Caco-2 (cell line): ENCODE measurements at regions not wholly inside any gene's neighbourhood (a gene's known extent, or its start where the extent isn't known, plus 50 kb on each side); places are given as distances from the start of the nearest gene placed in this dataset.

Experiments
- BruUV-seq: library from RNA; stranded (reverse); fragments of 400-500 nt; replicated peaks from 2 replicates; lab custom pipeline; 2021; lab: Mats Ljungman, UMichigan
- CTCF ChIA-PET: fragments of 300-600 bp; sonication (Branson Sonifier 250); formaldehyde crosslinking; loops from one replicate; lab custom pipeline; 2022; ENCODE audit warnings: antibody characterized with exemption; lab: Charles Lee
- POLR2A ChIA-PET: fragments of 300-600 bp; sonication (Branson Sonifier 250); formaldehyde crosslinking; loops from one replicate; lab custom pipeline; 2022; ENCODE audit warnings: antibody characterized with exemption; lab: Charles Lee
- DNase-seq, 2 experiments: peaks; one replicate each; pipeline versions ENCODE4 v3.0.0 to v3.0.0-alpha.2; 2020 to 2022
- H3K27me3 ChIP-seq: replicated peaks from 2 replicates; pipeline ENCODE4 v1.6.0; 2011; ENCODE audit warnings: low read length; ENCODE audit not compliant: control insufficient read depth, insufficient read depth
- H3K36me3 ChIP-seq: 2 replicates; pipeline ENCODE4 v1.5.1; 2011; ENCODE audit warnings: low read length; ENCODE audit not compliant: control insufficient read depth, insufficient read depth
- H3K4me1 ChIP-seq: fragments of 250-450 bp; sonication (Bioruptor Pico); 2 replicates; pipeline ENCODE4 v1.5.1; 2020; ENCODE audit warnings: mild to moderate bottlenecking
- H3K4me3 ChIP-seq: 2 replicates; pipeline ENCODE4 v1.5.1; 2011; ENCODE audit warnings: low read depth, mild to moderate bottlenecking, control low read depth, low read length
- H3K9me3 ChIP-seq: fragments of 250-450 bp; sonication (Bioruptor Pico); 2 replicates; pipeline ENCODE4 v1.5.1; 2020; ENCODE audit warnings: mild to moderate bottlenecking, moderate library complexity
- H3K27ac Mint-ChIP-seq: one replicate; pipeline ENCODE4 v1.8.0; 2022; ENCODE audit warnings: mixed read lengths; ENCODE audit not compliant: unreplicated experiment
- H3K27me3 Mint-ChIP-seq: one replicate; pipeline ENCODE4 v1.8.0; 2022; ENCODE audit warnings: mixed read lengths; ENCODE audit not compliant: insufficient read depth, unreplicated experiment
- H3K36me3 Mint-ChIP-seq: one replicate; pipeline ENCODE4 v1.8.0; 2022; ENCODE audit warnings: mild to moderate bottlenecking, mixed read lengths; ENCODE audit not compliant: insufficient read depth, unreplicated experiment
- H3K4me1 Mint-ChIP-seq: one replicate; pipeline ENCODE4 v1.8.0; 2022; ENCODE audit warnings: low read depth, mixed read lengths; ENCODE audit not compliant: unreplicated experiment
- H3K4me3 Mint-ChIP-seq: one replicate; pipeline ENCODE4 v1.8.0; 2022; ENCODE audit warnings: mild to moderate bottlenecking, moderate library complexity, mixed read lengths; ENCODE audit not compliant: unreplicated experiment
- H3K9me3 Mint-ChIP-seq: one replicate; pipeline ENCODE4 v1.8.0; 2022; ENCODE audit warnings: mixed read lengths; ENCODE audit not compliant: unreplicated experiment
- CTCF ChIP-seq, 2 experiments: fragments of 200-600 bp in 1 of 2; IDR thresholded peaks; 1 replicate in 1 of 2; 2 replicates in 1 of 2; pipeline versions ENCODE4 v1.5.1 to v1.8.0; 2011 to 2022; ENCODE audit warnings: antibody characterized with exemption in 1 of 2, control low read depth in 1 of 2, inconsistent platforms in 1 of 2, low read depth in 1 of 2, low read length in 1 of 2, mild to moderate bottlenecking in 1 of 2, moderate library complexity in 1 of 2; ENCODE audit not compliant: insufficient read depth in 1 of 2, severe bottlenecking in 1 of 2, unreplicated experiment in 1 of 2
- intact Hi-C: fragments of 100-400 bp; cut with micrococcal nuclease; formaldehyde crosslinking; loops from one replicate; pipeline ENCODE4 v1.10.0; 2022; ENCODE audit not compliant: unreplicated experiment

GRCh38 chr5:52466749-52467520, 320.8 kb upstream of the ITGA1 start:
- TF ChIP-seq CTCF (IDR thresholded peaks at IDR 0.05; ENCODE audit: insufficient read depth in 1 of 2, low read depth in 1 of 2, low read length in 1 of 2, severe bottlenecking in 1 of 2, unreplicated experiment in 1 of 2): no peak
- H3K4me3 Mint-ChIP-seq: no peak overlapping the region
- H3K9me3 Mint-ChIP-seq: no peaks in the 10 kb centered on the region
- H3K27me3 ChIP-seq: no peaks in the 10 kb centered on the region
- no peaks in the 10 kb centered on the region for H3K27me3 Mint-ChIP-seq
- ChIA-PET CTCF (no interaction called here), POLR2A (no interaction called here)
- intact Hi-C loops: no loop called here
- no peak overlapping the region for H3K27ac Mint-ChIP-seq
- H3K4me1 Mint-ChIP-seq: no peaks in the 10 kb centered on the region
- no TSS peak for BruUV-seq
- no peak for DNase-seq
- no peaks in the 10 kb centered on the region for H3K4me1 ChIP-seq
- no peaks in the 10 kb centered on the region for H3K36me3 Mint-ChIP-seq
- H3K9me3 ChIP-seq: no peaks in the 10 kb centered on the region
- no peak overlapping the region for H3K4me3 ChIP-seq
- H3K36me3 ChIP-seq: no peaks in the 10 kb centered on the region

- no TSS peak for BruUV-seq
- POLR2A ChIA-PET: no interaction called here
- no peak overlapping the region for H3K27ac Mint-ChIP-seq
Observed at GRCh38 chr5:52468976-52469375, 318.7 kb upstream of the ITGA1 start.

GRCh38 chr5:52469420-52469819, 318.3 kb upstream of the ITGA1 start:
- Mint-ChIP-seq H3K27ac (no peak overlapping the region), H3K4me1 (no peaks in the 10 kb centered on the region), H3K36me3 (no peaks in the 10 kb centered on the region), H3K27me3 (no peaks in the 10 kb centered on the region), H3K4me3 (no peak overlapping the region), H3K9me3 (no peaks in the 10 kb centered on the region)
- BruUV-seq: no TSS peak
- Histone ChIP-seq H3K4me3 (no peak overlapping the region), H3K27me3 (no peaks in the 10 kb centered on the region), H3K9me3 (no peaks in the 10 kb centered on the region), H3K4me1 (no peaks in the 10 kb centered on the region), H3K36me3 (no peaks in the 10 kb centered on the region)
- intact Hi-C loops: no loop called here
- CTCF ChIA-PET: no interaction called here
- TF ChIP-seq CTCF (IDR thresholded peaks at IDR 0.05; ENCODE audit: insufficient read depth in 1 of 2, low read depth in 1 of 2, low read length in 1 of 2, severe bottlenecking in 1 of 2, unreplicated experiment in 1 of 2): no peak
- no peak for DNase-seq
- POLR2A ChIA-PET: no interaction called here

More at GRCh38 chr5:52468976-52469375, 318.7 kb upstream of the ITGA1 start:
- Mint-ChIP-seq H3K36me3 (no peaks in the 10 kb centered on the region), H3K4me3 (no peak overlapping the region), H3K4me1 (no peaks in the 10 kb centered on the region), H3K27me3 (no peaks in the 10 kb centered on the region), H3K9me3 (no peaks in the 10 kb centered on the region)
- Histone ChIP-seq H3K4me1 (no peaks in the 10 kb centered on the region), H3K27me3 (no peaks in the 10 kb centered on the region), H3K9me3 (no peaks in the 10 kb centered on the region), H3K36me3 (no peaks in the 10 kb centered on the region), H3K4me3 (no peak overlapping the region)
- no peak for TF ChIP-seq CTCF (IDR thresholded peaks at IDR 0.05; ENCODE audit: insufficient read depth in 1 of 2, low read depth in 1 of 2, low read length in 1 of 2, severe bottlenecking in 1 of 2, unreplicated experiment in 1 of 2)
- CTCF ChIA-PET: no interaction called here
- DNase-seq: no peak
- intact Hi-C loops: no loop called here
